IMR-90 (cell line): ENCODE measurements at regions not wholly inside any gene's neighbourhood (a gene's known extent, or its start where the extent isn't known, plus 50 kb on each side); places are given as distances from the start of the nearest gene placed in this dataset.

Experiments
- ATAC-seq: fragments of 200-7000 bp; cut with Tn5 transposase; 2 replicates; pipeline ENCODE4 v1.9.1; 2020; ENCODE audit warnings: low read depth, mild to moderate bottlenecking, moderate library complexity
- BruUV-seq: library from RNA; stranded (reverse); fragments of 400-500 nt; replicated peaks from 2 replicates; lab custom pipeline; 2021; lab: Mats Ljungman, UMichigan
- CTCF ChIA-PET: fragments of 300-600 bp; formaldehyde crosslinking; extraction: SDS; loops from one replicate; lab custom pipeline; 2021; ENCODE audit warnings: antibody characterized with exemption; lab: Yijun Ruan, JAX
- POLR2A ChIA-PET: fragments of 300-600 bp; sonication (Branson Sonifier 250); formaldehyde crosslinking; loops from one replicate; lab custom pipeline; 2022; ENCODE audit warnings: antibody characterized with exemption; ENCODE audit not compliant: unreplicated experiment; lab: Charles Lee
- DNase-seq: peaks from one replicate; pipeline ENCODE4 v3.0.0; 2013
- H2AFZ ChIP-seq: replicated peaks from 2 replicates; pipeline ENCODE3; 2013; ENCODE audit warnings: low read length, mild to moderate bottlenecking; ENCODE audit not compliant: poor library complexity
- H2AK5ac ChIP-seq: 2 replicates; pipeline ENCODE4 v1.6.1; 2013; ENCODE audit warnings: low read depth, low read length, inconsistent platforms
- H2AK9ac ChIP-seq: replicated peaks from 2 replicates; pipeline ENCODE3; 2013; ENCODE audit warnings: mild to moderate bottlenecking, low read depth, low read length, moderate library complexity; ENCODE audit not compliant: poor library complexity
- H2BK120ac ChIP-seq: 2 replicates; pipeline ENCODE4 v1.6.1; 2013; ENCODE audit warnings: low read depth, low read length, inconsistent platforms
- H2BK15ac ChIP-seq: 3 replicates; pipeline ENCODE4 v1.6.1; 2013; ENCODE audit warnings: low read depth, low read length, inconsistent platforms
- H2BK20ac ChIP-seq: 2 replicates; pipeline ENCODE4 v1.6.1; 2013; ENCODE audit warnings: low read depth, mild to moderate bottlenecking, inconsistent platforms, low read length, moderate library complexity
- H2BK5ac ChIP-seq: 2 replicates; pipeline ENCODE4 v1.6.1; 2013; ENCODE audit warnings: mild to moderate bottlenecking, low read depth, low read length, inconsistent platforms; ENCODE audit not compliant: poor library complexity, severe bottlenecking
- H3K14ac ChIP-seq: replicated peaks from 2 replicates; pipeline ENCODE4 v1.6.1; 2013; ENCODE audit warnings: low read depth, low read length, inconsistent platforms
- H3K18ac ChIP-seq: 2 replicates; pipeline ENCODE4 v1.6.1; 2013; ENCODE audit warnings: low read depth, low read length, control low read depth
- H3K23ac ChIP-seq: 2 replicates; pipeline ENCODE4 v1.6.1; 2013; ENCODE audit warnings: low read depth, low read length, inconsistent platforms
- H3K27ac ChIP-seq: 2 replicates; pipeline ENCODE4 v1.5.1; 2013; ENCODE audit warnings: mild to moderate bottlenecking, control low read depth, low read length; ENCODE audit not compliant: insufficient read depth
- H3K27me3 ChIP-seq: 2 replicates; pipeline ENCODE4 v1.6.1; 2013; ENCODE audit warnings: low read length; ENCODE audit not compliant: control insufficient read depth, insufficient read depth
- H3K36me3 ChIP-seq: 2 replicates; pipeline ENCODE4 v1.6.1; 2013; ENCODE audit warnings: low read length, mixed read lengths; ENCODE audit not compliant: control insufficient read depth, insufficient read depth
- H3K4ac ChIP-seq: 2 replicates; pipeline ENCODE4 v1.6.1; 2013; ENCODE audit warnings: low read depth, low read length, inconsistent platforms
- H3K4me1 ChIP-seq: 2 replicates; pipeline ENCODE4 v1.6.1; 2013; ENCODE audit warnings: low read length, mixed read lengths; ENCODE audit not compliant: control insufficient read depth, insufficient read depth
- H3K4me2 ChIP-seq: 2 replicates; pipeline ENCODE4 v1.6.1; 2013; ENCODE audit warnings: low read depth, mild to moderate bottlenecking, control low read depth, low read length, moderate library complexity
- H3K4me3 ChIP-seq: 2 replicates; pipeline ENCODE4 v1.5.1; 2013; ENCODE audit warnings: low read depth, mild to moderate bottlenecking, control low read depth, low read length, moderate library complexity; ENCODE audit not compliant: insufficient read depth
- H3K56ac ChIP-seq: 2 replicates; pipeline ENCODE4 v1.6.1; 2013; ENCODE audit warnings: low read length, inconsistent platforms; ENCODE audit not compliant: insufficient read depth; ENCODE audit errors: extremely low read depth
- H3K79me1 ChIP-seq, 2 experiments: 2 replicates each; pipeline ENCODE4 v1.6.1; 2013; ENCODE audit warnings: low read length in 2 of 2, inconsistent platforms in 1 of 2, low read depth in 1 of 2
- H3K9ac ChIP-seq: 2 replicates; pipeline ENCODE4 v1.6.1; 2013; ENCODE audit warnings: low read depth, low read length, control low read depth
- H3K9me1 ChIP-seq: 2 replicates; pipeline ENCODE4 v1.6.1; 2013; ENCODE audit warnings: low read length, inconsistent platforms; ENCODE audit not compliant: insufficient read depth
- H3K9me3 ChIP-seq: 2 replicates; pipeline ENCODE4 v1.6.1; 2013; ENCODE audit warnings: low read length; ENCODE audit not compliant: control insufficient read depth, insufficient read depth
- H4K20me1 ChIP-seq: 2 replicates; pipeline ENCODE4 v1.6.1; 2013; ENCODE audit warnings: low read length, inconsistent platforms; ENCODE audit not compliant: insufficient read depth
- H4K5ac ChIP-seq: 2 replicates; pipeline ENCODE4 v1.6.1; 2013; ENCODE audit warnings: mild to moderate bottlenecking, low read depth, low read length, control low read depth
- H4K8ac ChIP-seq, 2 experiments: 2 replicates each; pipeline ENCODE4 v1.6.1; 2013; ENCODE audit warnings: low read depth in 2 of 2, low read length in 2 of 2, control low read depth in 1 of 2, inconsistent platforms in 1 of 2
- H4K91ac ChIP-seq: 2 replicates; pipeline ENCODE4 v1.6.1; 2013; ENCODE audit warnings: low read depth, low read length, inconsistent platforms; ENCODE audit not compliant: insufficient read depth
- BHLHE40 ChIP-seq: fragments of 150-350 bp; IDR thresholded peaks from 2 replicates; pipeline ENCODE4 v1.6.1; 2016; ENCODE audit warnings: mild to moderate bottlenecking, low read depth, low read length
- CHD1 ChIP-seq: IDR thresholded peaks from 2 replicates; pipeline ENCODE4 v1.6.1; 2012; ENCODE audit warnings: low read depth, low read length, improper control_type of control experiment
- CTCF ChIP-seq: conservative IDR thresholded peaks from 2 replicates; pipeline ENCODE4 v1.5.1; 2012; ENCODE audit warnings: mild to moderate bottlenecking, low read depth, low read length, improper control_type of control experiment
- FOS ChIP-seq: fragments of 150-350 bp; IDR thresholded peaks from 2 replicates; pipeline ENCODE4 v1.6.1; 2016; ENCODE audit warnings: low read depth, low read length
- MAFK ChIP-seq: IDR thresholded peaks from 2 replicates; pipeline ENCODE4 v1.6.1; 2012; ENCODE audit warnings: low read depth, low read length, improper control_type of control experiment
- MAZ ChIP-seq: IDR thresholded peaks from 2 replicates; pipeline ENCODE4 v1.6.1; 2012; ENCODE audit warnings: low read depth, mild to moderate bottlenecking, low read length, improper control_type of control experiment, moderate library complexity, borderline replicate concordance
- MXI1 ChIP-seq: IDR thresholded peaks from 2 replicates; pipeline ENCODE4 v1.6.1; 2012; ENCODE audit warnings: low read depth, mild to moderate bottlenecking, low read length, moderate library complexity, borderline replicate concordance
- NFE2L2 ChIP-seq: fragments of 150-350 bp; IDR thresholded peaks from 2 replicates; pipeline ENCODE4 v1.6.1; 2016; ENCODE audit warnings: low read depth, mild to moderate bottlenecking, low read length
- POLR2A ChIP-seq: IDR thresholded peaks from 2 replicates; pipeline ENCODE4 v1.6.1; 2012; ENCODE audit warnings: mild to moderate bottlenecking, low read depth, low read length
- RAD21 ChIP-seq: IDR thresholded peaks from 2 replicates; pipeline ENCODE4 v1.6.1; 2012; ENCODE audit warnings: low read length, improper control_type of control experiment
- RCOR1 ChIP-seq: IDR thresholded peaks from 2 replicates; pipeline ENCODE4 v1.6.1; 2012; ENCODE audit warnings: mild to moderate bottlenecking, low read length, improper control_type of control experiment; ENCODE audit not compliant: insufficient replicate concordance
- RFX5 ChIP-seq: IDR thresholded peaks from 2 replicates; pipeline ENCODE4 v1.8.0; 2012; ENCODE audit warnings: low read depth, mild to moderate bottlenecking, low read length, moderate library complexity
- SMC3 ChIP-seq: fragments of 150-350 bp; IDR thresholded peaks from 2 replicates; pipeline ENCODE4 v1.6.1; 2016; ENCODE audit warnings: low read depth, mild to moderate bottlenecking, antibody characterized with exemption, low read length, moderate library complexity
- USF2 ChIP-seq: fragments of 150-350 bp; IDR thresholded peaks from 2 replicates; pipeline ENCODE4 v1.6.1; 2017; ENCODE audit warnings: mild to moderate bottlenecking, antibody characterized with exemption, low read length, low read depth
- WGBS, 2 experiments: methylation state at CpG; one replicate each; pipeline versions ENCODE4 v1.1.5 to v1.1.7; 2013; ENCODE audit warnings: missing lambda C conversion rate in 2 of 2; ENCODE audit not compliant: insufficient read length in 1 of 2; ENCODE audit errors: extremely low coverage in 2 of 2; 5-methylcytosine and 5-hydroxymethylcytosine counted together
- dilution Hi-C: fragments of 300-500 bp; cut with HindIII; formaldehyde crosslinking; loops from one replicate; pipeline ENCODE4 v1.14.3; 2018; ENCODE audit warnings: low sequenced_read_pairs; ENCODE audit not compliant: unreplicated experiment
- in situ Hi-C: fragments of 300-500 bp; cut with MboI; formaldehyde crosslinking; loops from 3 replicates; pipeline ENCODE4 v1.14.3; 2019; ENCODE audit warnings: low sequenced_read_pairs, inconsistent platforms, mixed read lengths
- intact Hi-C: fragments of 100-400 bp; cut with micrococcal nuclease; formaldehyde crosslinking; loops from 2 replicates; pipeline ENCODE4 v1.10.0; 2022
- TF ChIP-seq, protein P1 (sequence below): fragments of 150-350 bp; IDR thresholded peaks from 2 replicates; pipeline ENCODE4 v1.6.1; 2016; ENCODE audit warnings: low read depth, mild to moderate bottlenecking, low read length, moderate library complexity, borderline replicate concordance

DNA sequence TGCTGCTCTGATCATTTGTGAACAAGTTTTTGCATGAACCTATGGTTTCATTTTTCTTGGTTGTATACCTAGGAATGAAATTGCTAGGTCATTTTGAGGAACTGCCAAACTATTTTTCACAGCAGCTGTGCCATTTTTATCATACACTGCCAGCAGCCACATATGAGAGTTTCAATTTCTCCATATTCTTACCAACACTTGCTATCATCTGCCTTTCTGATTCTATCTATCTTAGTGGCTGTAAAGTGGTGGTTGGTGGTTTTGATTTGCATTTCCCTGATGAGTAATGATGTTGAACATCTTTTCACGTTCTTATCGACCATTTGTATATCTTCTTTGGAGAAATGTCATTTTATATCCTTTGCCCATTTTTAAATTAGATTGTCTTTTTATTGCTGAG, 146.1 kb downstream of the C12orf75 start:
- Histone ChIP-seq H4K91ac (no peak overlapping the region), H3K4me1 (0 out of 2 replicates have a peak, but pooled peaks cover 1% of the 10 kb centered on the region), H3K56ac (no peak overlapping the region), H2AK9ac (no peak overlapping the region), H3K9me1 (peaks cover 4% of the 10 kb centered on the region; the same call in 1 of the 2 replicates), H4K5ac (no peak overlapping the region), H3K36me3 (no peaks in the 10 kb centered on the region), H2BK5ac (no peak overlapping the region), H2BK120ac (no peak overlapping the region), H3K4ac (no peak overlapping the region), H3K14ac (no peak overlapping the region), H3K9me3 (no peaks in the 10 kb centered on the region), H4K8ac (no peak overlapping the region), H3K27ac (no peak overlapping the region), H3K27me3 (no peaks in the 10 kb centered on the region), H4K20me1 (no peaks in the 10 kb centered on the region), H3K4me3 (no peak overlapping the region), H2AFZ (no peak overlapping the region), H2BK20ac (no peak overlapping the region), H3K9ac (no peak overlapping the region), H3K79me1 (no peaks in the 10 kb centered on the region), H3K23ac (no peak overlapping the region), H3K4me2 (no peak overlapping the region), H2AK5ac (no peak overlapping the region), H2BK15ac (no peak overlapping the region), H3K18ac (no peak overlapping the region)
- BruUV-seq, result no TSS peak
- no CpG with 5 or more reads among the region's 2 CpGs for WGBS, 2 experiments
- intact Hi-C loops, result no loop called here
- no peak for TF ChIP-seq POLR2A
- no peak for TF ChIP-seq RAD21
- TF ChIP-seq BHLHE40, result no peak
- no peak for TF ChIP-seq MXI1
- TF ChIP-seq SMC3, result no peak
- no peak for TF ChIP-seq RFX5
- no peak for TF ChIP-seq MAZ
- TF ChIP-seq NFE2L2, result no peak
- TF ChIP-seq, protein P1, sequence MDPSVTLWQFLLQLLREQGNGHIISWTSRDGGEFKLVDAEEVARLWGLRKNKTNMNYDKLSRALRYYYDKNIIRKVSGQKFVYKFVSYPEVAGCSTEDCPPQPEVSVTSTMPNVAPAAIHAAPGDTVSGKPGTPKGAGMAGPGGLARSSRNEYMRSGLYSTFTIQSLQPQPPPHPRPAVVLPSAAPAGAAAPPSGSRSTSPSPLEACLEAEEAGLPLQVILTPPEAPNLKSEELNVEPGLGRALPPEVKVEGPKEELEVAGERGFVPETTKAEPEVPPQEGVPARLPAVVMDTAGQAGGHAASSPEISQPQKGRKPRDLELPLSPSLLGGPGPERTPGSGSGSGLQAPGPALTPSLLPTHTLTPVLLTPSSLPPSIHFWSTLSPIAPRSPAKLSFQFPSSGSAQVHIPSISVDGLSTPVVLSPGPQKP, result no peak
- TF ChIP-seq CTCF, result no peak
- no peak for TF ChIP-seq FOS
- no peak for TF ChIP-seq USF2
- TF ChIP-seq MAFK, result no peak
- TF ChIP-seq CHD1, result no peak
- TF ChIP-seq RCOR1, result no peak
- CTCF ChIA-PET, result no interaction called here
- POLR2A ChIA-PET, result no interaction called here
- in situ Hi-C loops, result no loop called here
- DNase-seq, result no peak
- dilution Hi-C loops, result no loop called here
- ATAC-seq, result no peak
